ENCODE measurements at regions not wholly inside any gene's neighbourhood (a gene's known extent, or its start where the extent isn't known, plus 50 kb on each side); places are given as distances from the start of the nearest gene placed in this dataset.

DNA sequence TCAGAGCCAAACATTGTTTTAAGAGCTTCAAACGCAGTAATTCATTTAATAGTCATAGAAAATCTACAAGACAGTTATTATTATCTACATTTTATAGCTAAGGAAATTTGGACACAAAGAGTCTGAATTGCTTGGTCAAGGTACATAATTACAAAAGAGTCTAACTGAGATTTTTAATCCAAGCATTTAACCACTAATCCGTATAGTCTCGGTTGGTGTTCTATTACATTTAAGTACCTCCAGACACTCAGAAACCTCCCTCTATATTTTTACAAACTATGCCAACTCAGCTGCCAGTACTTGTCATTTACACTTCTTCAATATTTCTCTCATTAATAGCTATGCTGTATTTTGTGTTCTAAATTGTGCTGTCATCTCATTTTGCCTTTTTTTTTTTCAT, 240.2 kb upstream of the PLSCR5 start:
- TF ChIP-seq, protein P1, sequence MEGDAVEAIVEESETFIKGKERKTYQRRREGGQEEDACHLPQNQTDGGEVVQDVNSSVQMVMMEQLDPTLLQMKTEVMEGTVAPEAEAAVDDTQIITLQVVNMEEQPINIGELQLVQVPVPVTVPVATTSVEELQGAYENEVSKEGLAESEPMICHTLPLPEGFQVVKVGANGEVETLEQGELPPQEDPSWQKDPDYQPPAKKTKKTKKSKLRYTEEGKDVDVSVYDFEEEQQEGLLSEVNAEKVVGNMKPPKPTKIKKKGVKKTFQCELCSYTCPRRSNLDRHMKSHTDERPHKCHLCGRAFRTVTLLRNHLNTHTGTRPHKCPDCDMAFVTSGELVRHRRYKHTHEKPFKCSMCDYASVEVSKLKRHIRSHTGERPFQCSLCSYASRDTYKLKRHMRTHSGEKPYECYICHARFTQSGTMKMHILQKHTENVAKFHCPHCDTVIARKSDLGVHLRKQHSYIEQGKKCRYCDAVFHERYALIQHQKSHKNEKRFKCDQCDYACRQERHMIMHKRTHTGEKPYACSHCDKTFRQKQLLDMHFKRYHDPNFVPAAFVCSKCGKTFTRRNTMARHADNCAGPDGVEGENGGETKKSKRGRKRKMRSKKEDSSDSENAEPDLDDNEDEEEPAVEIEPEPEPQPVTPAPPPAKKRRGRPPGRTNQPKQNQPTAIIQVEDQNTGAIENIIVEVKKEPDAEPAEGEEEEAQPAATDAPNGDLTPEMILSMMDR (IDR thresholded peaks at IDR 0.05; ENCODE audit: insufficient read depth, low read depth, low read length), result no peak
- TF ChIP-seq EZH2 (IDR thresholded peaks at IDR 0.05; ENCODE audit: insufficient read depth, low read length), result no peak
